ENCODE measurements at regions not wholly inside any gene's neighbourhood (a gene's known extent, or its start where the extent isn't known, plus 50 kb on each side); places are given as distances from the start of the nearest gene placed in this dataset.
"Not testable (repeated sequence)": the region's sequence is repeated elsewhere in the genome, so short reads cannot be mapped to it uniquely, and the experiment has no call there.

- DNase-seq: no peak
Observed at GRCh38 chr9:30504502-30504905, 1879.9 kb upstream of the ACO1 start.

GRCh38 chr9:30505311-30505710, 1879.1 kb upstream of the ACO1 start:
- DNase-seq: no peak

GRCh38 chr9:30506749-30507148, 1877.7 kb upstream of the ACO1 start:
- no peak for DNase-seq

- DNase-seq: no peak
Observed at GRCh38 chr9:30507166-30507565, 1877.3 kb upstream of the ACO1 start.

- DNase-seq: no peak
Observed at GRCh38 chr9:30511666-30512065, 1872.8 kb upstream of the ACO1 start.

- no peak for DNase-seq
Observed at GRCh38 chr9:30519166-30519565, 1865.3 kb upstream of the ACO1 start.

GRCh38 chr9:30519756-30520155, 1864.7 kb upstream of the ACO1 start:
- DNase-seq: no peak

GRCh38 chr9:30522061-30522460, 1862.4 kb upstream of the ACO1 start:
- DNase-seq: no peak

GRCh38 chr9:30522486-30522885, 1862.0 kb upstream of the ACO1 start:
- peak; percentile 40 to 82 for DNase-seq

- DNase-seq: no peak
Observed at GRCh38 chr9:30524311-30524710, 1860.1 kb upstream of the ACO1 start.

- no peak for DNase-seq
Observed at GRCh38 chr9:30534455-30534854, 1850.0 kb upstream of the ACO1 start.

GRCh38 chr9:30534896-30535295, 1849.5 kb upstream of the ACO1 start:
- no peak for DNase-seq

GRCh38 chr9:30536494-30536893, 1847.9 kb upstream of the ACO1 start:
- DNase-seq: no peak

- DNase-seq: not testable (repeated sequence)
Observed at GRCh38 chr9:30539696-30540095, 1844.7 kb upstream of the ACO1 start.

- no peak for DNase-seq
Observed at GRCh38 chr9:30574355-30575151, 1809.9 kb upstream of the ACO1 start.

- no peak for DNase-seq
Observed at GRCh38 chr9:30575218-30575617, 1809.2 kb upstream of the ACO1 start.

GRCh38 chr9:30575691-30576090, 1808.8 kb upstream of the ACO1 start:
- DNase-seq: no peak

GRCh38 chr9:30579810-30580209, 1804.6 kb upstream of the ACO1 start:
- no peak for DNase-seq

GRCh38 chr9:30582240-30582639, 1802.2 kb upstream of the ACO1 start:
- DNase-seq: no peak

GRCh38 chr9:30584559-30584958, 1799.9 kb upstream of the ACO1 start:
- DNase-seq: no peak

- no peak for DNase-seq
Observed at GRCh38 chr9:30591461-30591860, 1793.0 kb upstream of the ACO1 start.

GRCh38 chr9:30597608-30598007, 1786.8 kb upstream of the ACO1 start:
- DNase-seq: no peak

- DNase-seq: no peak
Observed at GRCh38 chr9:30605936-30606335, 1778.5 kb upstream of the ACO1 start.

- DNase-seq: no peak
Observed at GRCh38 chr9:30609713-30610112, 1774.7 kb upstream of the ACO1 start.

GRCh38 chr9:30616782-30617181, 1767.7 kb upstream of the ACO1 start:
- not testable (repeated sequence) for DNase-seq
